KG1 (cell line): ENCODE measurements at regions not wholly inside any gene's neighbourhood (a gene's known extent, or its start where the extent isn't known, plus 50 kb on each side); places are given as distances from the start of the nearest gene placed in this dataset.

Experiments used
- DNase-seq: peaks from one replicate; lab custom pipeline; 2025; lab: John Stamatoyannopoulos, UW

DNA sequence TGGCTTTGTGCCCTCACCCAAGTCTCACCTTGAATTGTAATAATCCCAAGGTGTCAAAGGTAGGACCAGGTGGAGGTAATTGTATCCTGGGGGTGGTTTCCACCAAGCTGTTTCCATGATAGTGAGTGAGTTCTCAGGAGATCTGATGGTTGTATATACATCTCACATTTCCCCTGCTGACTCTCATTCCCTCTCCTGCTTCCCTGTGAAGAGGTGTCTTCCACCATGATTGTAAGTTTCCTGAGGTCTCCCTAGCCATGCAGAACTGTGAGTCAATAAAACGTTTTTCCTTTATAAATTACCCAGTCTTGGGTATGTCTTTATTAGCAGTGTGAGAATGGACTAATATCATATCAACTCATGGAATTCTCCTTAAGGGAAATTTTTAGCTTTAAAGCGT is 302.6 kb downstream of the LIG4 start:
- DNase-seq, result no peak

DNA sequence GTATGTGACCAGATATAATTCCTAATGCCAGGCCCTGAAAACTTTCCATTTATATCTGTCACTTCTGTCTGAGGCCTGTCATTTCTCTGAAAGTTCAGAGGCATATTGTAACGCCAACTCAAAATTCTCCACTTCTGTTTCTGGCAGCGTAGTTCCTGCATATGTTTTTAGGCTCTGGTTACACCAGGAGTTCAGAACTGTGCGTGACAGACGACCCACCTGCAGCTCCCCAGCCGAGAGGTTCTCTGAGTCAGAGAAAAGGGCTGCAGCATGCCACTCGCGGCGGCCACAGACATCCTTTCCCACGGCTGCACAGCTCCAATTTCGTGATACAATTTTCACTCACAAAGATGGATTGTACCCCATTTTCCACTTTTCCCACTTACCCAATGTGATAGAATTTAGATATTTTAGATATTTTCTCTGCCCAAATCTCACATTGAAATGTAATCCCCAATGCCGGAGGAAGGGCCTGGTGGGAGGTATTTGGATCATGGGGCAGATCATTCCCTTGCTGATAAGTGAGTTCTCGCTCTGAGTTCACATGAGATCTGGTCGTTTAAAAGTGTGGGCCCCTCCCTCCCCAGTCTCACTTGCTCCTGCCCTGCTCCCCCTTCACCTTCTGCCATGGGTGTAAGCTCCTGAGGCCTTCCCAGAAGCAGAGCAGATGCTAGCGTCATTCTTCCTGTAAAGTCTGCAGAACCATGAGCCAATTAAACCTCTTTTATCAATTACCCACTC is 308.1 kb downstream of the LIG4 start:
- no peak for DNase-seq

DNA sequence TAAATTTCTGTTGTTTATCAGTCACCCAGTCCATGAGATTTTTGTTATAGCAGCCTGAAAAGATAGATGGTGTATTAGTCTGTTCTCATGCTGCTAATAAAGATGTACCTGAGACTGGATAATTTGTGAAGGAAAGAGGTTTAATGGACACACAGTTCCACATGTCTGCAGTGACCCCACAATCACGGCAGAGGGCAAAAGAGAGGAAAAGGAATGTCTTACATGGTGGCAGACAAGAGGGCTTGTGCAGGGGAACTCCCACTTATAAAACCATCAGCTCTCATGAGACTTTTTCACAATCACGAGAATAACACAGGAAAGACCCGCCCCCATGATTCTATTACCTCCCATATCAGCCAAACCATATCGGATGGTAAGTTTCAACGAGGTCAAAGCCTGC is 309.2 kb downstream of the LIG4 start:
- DNase-seq, result no peak

DNA sequence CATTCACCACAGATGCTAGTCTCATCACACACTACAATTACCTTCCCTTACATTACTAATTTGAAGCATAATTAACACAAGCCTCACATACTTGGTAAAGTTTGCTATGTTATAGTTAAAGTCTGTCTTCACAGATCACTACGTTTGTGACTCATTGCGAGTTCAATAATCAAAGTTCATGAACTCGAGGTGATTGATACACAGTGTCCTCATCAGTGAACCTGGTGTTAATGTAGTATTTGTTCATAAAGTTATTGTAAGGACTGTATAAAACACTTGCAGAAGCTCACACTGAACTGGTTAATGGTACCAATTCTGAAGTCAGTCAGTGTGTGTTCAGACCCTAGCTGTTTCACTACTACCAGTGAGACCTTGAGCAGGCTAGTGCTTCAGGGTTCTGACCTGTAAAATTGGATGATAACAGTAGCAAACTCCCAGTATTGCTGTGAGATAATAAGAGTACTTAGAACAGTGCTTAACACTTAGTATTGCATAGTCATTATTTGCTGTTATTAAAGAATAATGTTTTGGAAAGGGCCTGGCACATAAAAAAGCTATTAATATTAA is 313.3 kb downstream of the LIG4 start:
- DNase-seq, result no peak

DNA sequence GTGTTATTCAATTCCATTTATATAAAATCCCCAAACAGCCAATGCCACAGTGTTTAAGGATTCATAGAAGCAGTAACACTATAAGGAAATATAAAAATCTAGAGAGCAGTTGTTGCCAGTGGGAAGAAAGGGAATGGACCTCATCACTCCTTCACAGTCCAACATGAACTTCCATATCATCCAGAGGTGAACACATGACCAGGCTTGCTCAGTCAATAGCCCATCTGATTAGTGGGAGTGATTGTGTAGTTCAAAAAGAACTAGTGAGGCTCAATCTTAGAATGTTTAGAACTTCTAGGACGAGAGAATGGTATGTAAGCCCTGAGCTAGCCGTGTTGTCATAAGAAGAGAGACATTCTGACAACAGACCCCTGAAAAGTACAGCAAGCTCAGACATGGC is 314.1 kb downstream of the LIG4 start:
- DNase-seq, result no peak

DNA sequence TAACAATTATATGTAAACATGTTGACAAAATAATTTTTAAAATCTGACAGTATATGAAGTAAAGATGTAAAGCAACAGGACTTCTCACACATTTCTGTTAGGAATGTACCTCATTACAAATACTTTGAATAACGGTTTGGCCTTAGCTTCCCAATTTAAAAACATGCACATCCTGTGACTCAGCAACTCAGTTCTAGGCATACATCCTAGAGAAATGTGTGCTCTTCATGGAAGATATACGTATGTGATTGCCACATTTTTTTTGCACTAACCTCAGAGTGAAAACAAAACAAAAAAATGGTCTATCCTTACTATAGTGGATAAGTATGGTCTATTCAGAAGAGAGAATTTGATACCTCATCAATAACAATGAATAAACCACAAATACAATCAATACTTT is 314.6 kb downstream of the LIG4 start:
- no peak for DNase-seq

DNA sequence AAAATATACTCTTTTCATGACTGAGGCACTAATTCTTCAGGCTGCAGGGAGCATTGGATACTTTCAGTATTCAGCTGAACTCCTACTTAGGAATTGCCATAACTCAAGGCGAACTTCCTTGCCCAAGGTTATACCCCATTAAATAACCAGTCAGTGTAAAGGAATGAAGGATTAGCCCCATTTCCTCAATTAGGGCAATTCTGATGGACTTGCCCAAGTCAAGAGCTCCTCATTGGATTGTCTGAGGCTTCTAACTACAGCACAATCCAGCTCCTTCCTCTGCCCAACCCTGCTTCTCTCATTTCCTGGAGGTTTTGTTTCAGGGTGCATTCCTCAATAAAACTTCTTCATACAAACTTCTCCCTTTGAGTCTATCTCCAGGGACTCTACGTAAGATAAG is 329.2 kb downstream of the LIG4 start:
- DNase-seq, result no peak

DNA sequence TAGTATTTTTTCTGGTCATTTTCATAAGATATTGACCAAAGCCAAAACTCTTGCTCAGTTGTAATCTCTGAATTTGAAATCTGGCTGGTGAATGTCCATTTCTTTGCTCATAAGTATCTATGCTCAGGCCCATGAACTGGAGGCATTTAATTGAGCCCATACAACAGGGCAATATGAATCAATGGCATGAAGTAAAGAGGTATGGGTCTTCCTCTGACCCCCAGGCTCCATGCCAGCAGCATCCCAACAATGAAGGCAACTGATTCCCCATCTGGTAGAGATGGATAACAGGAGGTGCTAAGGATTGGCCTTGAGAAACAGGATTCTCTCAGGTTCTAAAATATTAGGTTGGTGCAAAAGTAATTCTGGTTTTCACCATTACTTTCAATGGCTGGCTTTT is 330.8 kb downstream of the LIG4 start:
- DNase-seq, result no peak

DNA sequence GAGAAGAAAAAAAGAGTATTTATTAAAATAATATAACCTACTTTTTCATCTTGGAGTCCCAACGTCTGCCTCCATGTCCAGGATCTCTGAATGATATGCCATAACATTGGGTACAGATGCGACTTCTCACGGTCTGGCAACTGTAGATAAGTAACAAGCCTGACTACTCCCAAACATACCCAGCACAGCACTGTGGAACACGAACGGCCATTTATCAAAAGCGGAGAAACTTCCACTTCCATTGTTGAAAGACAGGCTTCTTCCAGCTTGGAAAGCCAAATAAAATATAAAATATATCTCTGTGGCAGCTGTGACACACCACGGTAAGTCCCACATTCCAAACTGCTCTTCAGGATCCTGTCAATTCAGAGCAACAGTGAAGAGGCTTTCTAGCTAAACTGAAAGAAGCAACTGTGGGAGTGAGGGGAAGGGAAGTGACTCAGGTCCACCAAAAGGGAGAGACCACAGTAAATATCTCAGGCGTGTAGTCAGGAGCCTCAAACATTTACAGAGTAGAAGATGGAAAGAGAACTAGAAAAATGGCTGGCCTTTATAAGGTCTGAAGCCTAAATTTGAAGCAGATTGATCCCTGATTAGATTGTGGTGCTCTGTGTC is 331.7 kb downstream of the LIG4 start:
- no peak for DNase-seq

DNA sequence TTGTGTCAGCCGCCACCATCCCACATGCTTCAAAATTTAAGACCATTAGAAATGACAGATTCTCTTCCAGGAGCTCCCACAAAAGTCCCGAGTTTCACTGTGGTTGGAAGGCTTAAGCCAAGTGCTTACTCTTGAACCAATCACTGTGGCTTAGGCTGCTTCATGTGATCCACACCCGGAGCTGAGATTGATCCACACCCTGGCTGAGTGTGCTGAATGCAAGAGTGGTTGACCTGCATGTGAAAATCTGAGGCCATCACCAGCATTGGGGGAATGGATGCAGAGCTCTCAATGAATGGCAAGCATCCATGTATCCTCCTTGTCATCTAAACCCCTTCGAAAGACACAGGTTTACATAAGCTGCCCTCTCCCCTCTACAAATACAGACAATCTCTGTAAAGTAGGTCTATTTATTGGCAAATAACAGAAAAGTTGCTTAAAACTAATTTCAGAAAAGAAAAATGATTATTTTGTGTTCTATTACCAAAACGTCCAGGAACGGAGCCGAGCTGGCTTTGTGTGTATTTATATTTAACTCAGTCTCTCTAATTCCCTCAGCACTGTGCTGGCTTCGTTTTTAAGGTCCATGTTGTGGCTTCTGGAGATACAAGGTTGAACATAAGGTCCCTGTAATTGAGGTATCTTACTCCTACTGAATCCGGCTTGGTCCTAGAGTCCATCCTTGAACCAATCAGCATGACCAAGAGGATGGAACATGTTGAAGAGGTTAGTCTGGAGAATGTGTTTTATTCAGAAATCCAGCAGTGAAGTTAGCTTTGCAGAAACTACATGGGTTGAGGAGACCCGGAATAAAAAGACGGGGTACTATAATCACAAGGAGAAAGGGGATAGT is 332.4 kb downstream of the LIG4 start:
- DNase-seq, result no peak

DNA sequence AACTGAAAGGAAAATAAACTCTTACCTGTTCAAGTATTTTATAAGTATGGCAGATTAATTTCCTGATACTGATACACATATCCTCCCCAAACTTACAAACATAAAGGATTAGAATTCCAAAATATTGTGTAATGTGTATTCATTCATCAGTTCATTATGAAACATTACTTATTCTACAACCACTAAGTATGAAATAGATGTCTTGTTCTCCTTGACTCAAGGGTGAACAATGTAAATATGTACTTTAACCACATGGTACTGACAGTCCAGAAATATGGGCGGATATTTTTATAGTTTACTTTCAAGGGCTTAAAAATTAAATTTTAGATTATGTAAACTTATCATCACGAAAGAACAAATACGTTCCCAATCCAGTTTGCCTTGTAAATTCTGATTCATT is 334.0 kb downstream of the LIG4 start:
- no peak for DNase-seq

DNA sequence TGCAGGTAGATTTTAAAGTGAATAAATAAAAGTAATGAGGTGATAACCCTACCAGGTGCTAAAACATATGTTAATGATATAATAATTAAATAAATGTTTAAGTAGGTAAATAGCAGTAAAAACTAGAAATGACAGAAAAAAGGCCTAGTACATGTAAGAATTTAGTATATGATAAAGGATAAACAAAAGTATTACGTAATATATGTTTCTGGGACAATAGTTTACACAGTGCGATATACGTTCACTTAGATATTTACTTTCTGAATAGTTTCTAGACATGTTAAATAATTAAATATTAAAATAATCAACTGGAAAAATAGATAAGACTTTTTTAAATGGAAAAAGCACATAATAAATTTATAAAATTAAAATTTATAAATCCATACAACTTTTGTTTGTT is 340.9 kb downstream of the LIG4 start:
- no peak for DNase-seq

DNA sequence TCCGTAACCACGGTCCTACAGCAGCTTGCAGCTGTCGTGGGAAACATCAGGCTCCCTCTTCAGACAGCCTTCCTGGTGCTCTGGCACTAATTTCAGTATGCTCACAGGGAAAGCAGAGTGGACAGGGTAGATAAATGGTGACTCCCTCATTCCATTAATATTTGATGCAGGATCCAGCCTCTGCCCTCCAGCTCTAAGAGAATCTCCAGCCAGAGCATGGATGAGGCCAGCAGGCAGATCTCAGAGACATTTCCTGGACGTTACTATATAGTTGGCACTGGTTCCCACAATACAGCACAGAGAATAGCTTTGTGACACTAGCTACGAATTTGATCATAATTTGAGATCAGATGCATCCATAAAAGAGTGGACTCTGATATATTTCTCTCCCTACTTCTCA is 341.4 kb downstream of the LIG4 start:
- no peak for DNase-seq

DNA sequence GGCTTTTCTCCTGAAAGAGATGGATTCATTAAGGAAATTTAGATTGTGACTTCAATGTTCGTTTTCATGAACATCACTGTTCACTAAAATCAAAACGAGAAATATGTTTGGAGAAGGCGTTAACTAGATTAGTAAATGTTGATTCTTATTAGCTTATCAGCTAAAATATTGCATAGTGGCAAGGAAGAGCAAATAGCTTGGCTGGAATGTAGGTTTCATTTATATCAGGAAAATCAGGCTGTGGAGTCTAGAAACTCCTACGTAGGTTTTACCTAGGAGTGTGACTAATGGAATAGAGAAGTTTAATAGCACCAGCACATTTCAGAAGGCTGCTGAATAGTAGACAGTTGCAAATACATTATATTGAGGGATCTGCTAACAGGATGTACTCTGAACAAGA is 344.9 kb downstream of the LIG4 start:
- DNase-seq, result no peak

DNA sequence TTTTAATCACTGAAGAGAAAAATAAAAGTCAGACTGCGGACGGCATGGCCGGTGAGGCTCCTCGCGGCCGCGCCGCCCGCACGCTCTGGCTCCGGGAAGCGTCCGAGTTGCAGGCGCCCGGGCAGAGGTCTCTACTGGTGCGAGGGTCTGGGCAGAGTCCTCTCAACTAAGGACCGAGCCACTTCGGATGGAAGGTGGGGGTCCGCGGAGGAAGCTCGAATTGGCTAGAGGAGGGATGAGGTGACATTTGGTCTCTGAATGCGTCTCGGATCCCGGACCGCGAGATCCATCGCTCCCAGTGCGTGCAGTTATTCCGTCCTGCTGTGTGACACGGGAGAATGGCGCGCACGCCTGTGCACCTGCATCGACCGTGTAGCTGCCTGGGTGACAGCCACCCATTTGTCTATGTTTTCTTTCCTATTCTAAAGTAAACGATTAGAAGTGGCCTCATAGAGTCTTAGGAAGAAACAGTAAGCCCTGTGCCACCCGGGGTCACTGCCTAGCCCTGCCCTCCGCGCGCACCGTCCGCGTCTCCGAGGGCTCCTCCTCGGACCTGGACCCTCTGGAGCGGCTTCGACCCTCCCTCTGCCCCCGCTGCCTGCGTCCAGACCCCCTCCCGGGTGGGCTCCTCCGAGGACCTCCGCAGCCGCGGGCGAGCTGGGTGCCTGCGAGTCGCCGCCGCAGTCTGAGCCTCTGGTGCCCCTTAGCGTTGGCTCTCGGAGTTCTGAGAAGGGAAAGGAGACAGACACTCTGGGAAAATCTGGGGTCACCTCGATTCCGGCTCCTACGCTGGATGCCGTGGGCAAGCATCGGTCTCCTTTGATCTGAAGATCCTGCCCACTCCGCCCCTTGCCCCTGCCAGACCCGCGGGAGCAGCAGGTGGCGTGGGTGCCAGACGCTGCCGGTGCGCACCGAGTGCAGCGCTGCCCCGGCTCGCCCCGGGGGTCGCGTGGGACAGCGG is 347.4 kb downstream of the LIG4 start:
- DNase-seq, result no peak

DNA sequence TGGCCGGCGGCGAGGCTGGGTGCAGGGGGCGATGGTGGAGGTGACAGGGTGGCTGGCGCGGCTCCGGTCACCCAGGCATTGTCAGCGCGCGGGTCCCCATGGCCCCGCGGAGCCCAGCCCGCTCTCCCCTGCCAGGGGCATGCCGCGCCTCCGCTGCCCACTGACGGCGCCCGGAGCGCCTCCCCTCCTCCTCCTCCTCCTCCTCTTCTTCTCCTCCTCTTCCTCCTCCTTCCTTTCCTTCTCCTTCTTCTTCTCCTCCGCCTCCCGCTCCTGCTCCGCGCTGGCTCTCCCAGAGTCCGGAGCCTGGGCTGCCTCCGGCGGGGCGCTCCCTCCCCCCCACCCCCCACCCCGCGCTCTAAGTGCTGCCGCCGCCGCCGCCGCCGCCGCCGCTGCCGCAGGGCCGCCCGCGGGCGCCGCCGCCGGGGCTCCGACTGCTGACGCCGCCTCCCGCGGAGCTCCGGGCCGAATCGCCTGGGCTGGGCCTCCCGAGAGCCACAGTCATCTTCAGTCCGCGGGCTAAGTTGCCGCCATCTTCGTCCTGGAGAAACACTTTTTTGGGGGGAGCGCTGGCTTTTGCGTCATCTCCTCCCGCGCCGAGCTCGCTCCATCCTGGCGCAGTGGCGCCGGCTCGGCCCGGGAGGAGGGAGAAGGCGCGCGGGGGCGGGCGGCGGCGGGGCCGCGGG is 348.3 kb downstream of the LIG4 start:
- DNase-seq, result no peak

DNA sequence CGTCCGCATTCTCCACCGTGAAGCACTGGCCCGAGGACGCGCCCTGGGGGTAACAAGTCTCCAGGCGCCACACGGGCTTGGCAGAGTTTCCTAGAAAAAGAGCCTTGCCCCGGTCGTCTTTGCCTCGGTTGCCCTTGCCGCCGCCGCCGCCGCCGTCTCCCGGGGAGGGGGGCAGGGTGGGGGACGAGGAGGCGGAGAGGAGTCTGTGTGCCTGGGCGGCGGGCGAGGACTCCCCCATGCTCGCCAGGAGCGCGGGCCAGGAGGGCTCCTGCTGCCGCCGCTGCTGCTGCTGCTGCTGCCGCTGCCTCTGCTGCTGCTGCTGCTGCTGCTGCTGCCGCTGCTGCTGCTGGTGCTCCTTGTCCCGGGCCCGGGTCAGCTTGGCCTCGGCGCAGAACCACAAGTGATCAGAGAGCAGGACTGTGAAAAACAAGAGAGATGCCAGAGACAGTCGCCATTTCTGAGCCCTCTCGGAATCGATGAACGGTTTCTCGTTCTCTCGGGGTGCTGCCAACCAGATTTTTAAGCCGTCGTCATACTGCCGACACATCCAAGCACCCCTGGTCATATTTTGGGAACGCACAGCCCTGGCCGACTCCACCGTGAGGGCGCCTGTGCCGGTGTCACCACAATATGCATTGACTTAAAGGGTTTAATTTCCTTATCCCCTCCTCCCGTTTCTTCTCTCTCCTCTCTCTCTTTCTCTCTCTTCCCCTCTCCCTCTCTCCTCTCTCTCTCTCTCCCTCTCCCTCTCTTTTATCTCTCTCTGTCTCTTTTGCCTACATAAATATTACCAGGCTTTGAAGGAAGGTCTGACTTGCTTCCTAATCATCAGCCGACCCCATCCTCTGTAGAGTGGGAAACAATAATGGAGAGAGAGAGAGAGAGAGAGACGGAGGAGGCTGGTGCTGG is 349.1 kb downstream of the LIG4 start:
- no peak for DNase-seq

DNA sequence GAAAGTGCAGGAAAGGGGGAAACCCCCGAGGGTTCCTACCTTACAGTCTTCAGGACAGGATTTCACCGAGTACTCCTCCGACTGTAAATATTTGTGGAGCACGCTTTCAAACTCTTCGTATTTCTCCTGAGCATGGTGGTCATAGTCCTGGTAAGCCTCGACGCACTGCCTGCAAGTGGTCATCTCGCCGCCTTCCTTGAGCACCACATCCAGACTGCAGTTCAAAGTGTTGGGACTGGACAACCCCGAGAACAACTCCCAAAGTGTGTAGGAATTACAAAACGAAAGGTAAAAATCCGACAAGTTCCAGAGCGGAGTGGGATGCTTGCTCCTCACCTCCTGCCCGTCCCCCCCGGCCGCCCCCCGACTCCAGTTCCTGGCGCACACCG is 349.7 kb downstream of the LIG4 start:
- DNase-seq, result no peak

DNA sequence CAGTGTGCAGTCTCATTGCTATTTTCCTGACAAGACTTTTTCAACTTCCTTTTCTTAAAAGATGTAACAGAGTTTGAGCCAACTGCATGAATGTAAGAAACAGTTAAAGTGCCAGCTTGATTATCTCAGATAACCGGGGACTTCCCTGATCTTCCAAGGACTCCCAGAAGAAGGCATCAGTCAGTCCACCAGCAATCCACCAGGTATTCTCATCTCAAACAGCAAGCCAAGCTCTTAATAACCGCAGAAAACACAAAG is 350.1 kb downstream of the LIG4 start:
- DNase-seq, result no peak
